Lung (tissue), 11 donors: ENCODE measurements at regions not wholly inside any gene's neighbourhood (a gene's known extent, or its start where the extent isn't known, plus 50 kb on each side); places are given as distances from the start of the nearest gene placed in this dataset.

ENCODE experiments used
- ATAC-seq: fragments of 200-7000 bp; cut with Tn5 transposase; one replicate; pipeline ENCODE4 v1.9.1; 2020; ENCODE audit warnings: moderate number of reproducible peaks; ENCODE audit not compliant: insufficient read depth, low FRiP score
- DNase-seq, 3 donors: peaks; one replicate each; pipeline ENCODE4 v3.0.0-alpha.2; 2013 to 2017
- H3K27ac ChIP-seq, 2 donors: one replicate each; pipeline ENCODE4 v1.5.1; 2013; ENCODE audit warnings: mild to moderate bottlenecking in 2 of 2, moderate library complexity in 2 of 2, control low read depth in 1 of 2, inconsistent platforms in 1 of 2, low read depth in 1 of 2, low read length in 1 of 2
- H3K27me3 ChIP-seq, 3 donors: one replicate each; pipeline ENCODE4 v1.5.1; 2013; ENCODE audit warnings: low read length in 2 of 3; ENCODE audit not compliant: control insufficient read depth in 3 of 3, insufficient read depth in 3 of 3
- H3K36me3 ChIP-seq, 4 donors: one replicate each; pipeline ENCODE4 v1.5.1; 2013; ENCODE audit warnings: low read length in 4 of 4, mild to moderate bottlenecking in 1 of 4, moderate library complexity in 1 of 4; ENCODE audit not compliant: control insufficient read depth in 4 of 4, insufficient read depth in 4 of 4
- H3K4me1 ChIP-seq, 5 donors: one replicate each; pipeline ENCODE4 v1.5.1; 2013; ENCODE audit warnings: low read length in 5 of 5, mild to moderate bottlenecking in 2 of 5, moderate library complexity in 1 of 5; ENCODE audit not compliant: control insufficient read depth in 5 of 5, insufficient read depth in 5 of 5
- H3K4me3 ChIP-seq: one replicate; pipeline ENCODE4 v1.5.1; 2013; ENCODE audit warnings: mild to moderate bottlenecking, control low read depth, moderate library complexity
- H3K9ac ChIP-seq, 2 donors: one replicate each; pipeline ENCODE4 v1.5.1; 2013; ENCODE audit warnings: low read length in 2 of 2, control low read depth in 1 of 2; ENCODE audit not compliant: insufficient read depth in 1 of 2
- H3K9me3 ChIP-seq, 4 donors: one replicate each; pipeline ENCODE4 v1.5.1; 2013; ENCODE audit warnings: low read length in 3 of 4, mild to moderate bottlenecking in 1 of 4, moderate library complexity in 1 of 4; ENCODE audit not compliant: control insufficient read depth in 4 of 4, insufficient read depth in 3 of 4
- CTCF ChIP-seq: IDR thresholded peaks from 2 replicates; pipeline ENCODE4 v1.5.1; 2012; ENCODE audit warnings: mild to moderate bottlenecking; ENCODE audit errors: control extremely low read depth, extremely low read depth
- WGBS, 2 donors: extraction: QIAGEN DNeasy Blood & Tissue Kit; methylation state at CpG; one replicate each; pipeline ENCODE4 v1.1.7; 2013; 5-methylcytosine and 5-hydroxymethylcytosine counted together
- donor health status: control.
- donor health status: control.
- donor health status: Bipolar disorder and iron deficiency.
- donor health status: healthy.
- donor health status: DM: yes; HTN: yes; CAD: no.

- Histone ChIP-seq H3K4me3 (no peak overlapping the region), H3K9me3 (no peaks in the 10 kb centered on the region), H3K27ac (no peak overlapping the region), H3K9ac (no peak overlapping the region), H3K4me1 (no peaks in the 10 kb centered on the region), H3K36me3 (no peaks in the 10 kb centered on the region), H3K27me3 (no peaks in the 10 kb centered on the region)
- DNase-seq (no peak), ATAC-seq (no peak)
- WGBS, 2 donors, result 93 to 95% methylated on average over 4 of the region's 4 CpGs
- no peak for TF ChIP-seq CTCF
Observed at GRCh38 chr12:29907461-29907860, 123.7 kb upstream of the TMTC1 start.

- H3K4me3 ChIP-seq, result no peak overlapping the region
- no peaks in the 10 kb centered on the region for H3K27me3 ChIP-seq
- DNase-seq, result no peak
- H3K9me3 ChIP-seq, result no peaks in the 10 kb centered on the region
- no peak for TF ChIP-seq CTCF
- no peak overlapping the region for H3K9ac ChIP-seq
- 68 to 80% methylated on average over 2 of the region's 2 CpGs for WGBS, 2 donors
- H3K4me1 ChIP-seq, result no peaks in the 10 kb centered on the region
- ATAC-seq, result no peak
- no peak overlapping the region for H3K27ac ChIP-seq
- H3K36me3 ChIP-seq, result no peaks in the 10 kb centered on the region
Observed at GRCh38 chr12:29902043-29902442, 118.3 kb upstream of the TMTC1 start.

GRCh38 chr12:29901585-29901984, 117.8 kb upstream of the TMTC1 start:
- 71 to 81% methylated on average over 4 of the region's 4 CpGs for WGBS, 2 donors

More at GRCh38 chr12:29901585-29901984, 117.8 kb upstream of the TMTC1 start:
- no peaks in the 10 kb centered on the region for H3K4me1 ChIP-seq
- ATAC-seq (no peak), DNase-seq (no peak)
- no peak overlapping the region for H3K4me3 ChIP-seq
- no peak for TF ChIP-seq CTCF
- H3K9me3 ChIP-seq, result no peaks in the 10 kb centered on the region
- H3K36me3 ChIP-seq, result no peaks in the 10 kb centered on the region
- H3K27ac ChIP-seq, result no peak overlapping the region
- H3K27me3 ChIP-seq, result no peaks in the 10 kb centered on the region
- no peak overlapping the region for H3K9ac ChIP-seq
